Loucy (cell line): ENCODE measurements at regions not wholly inside any gene's neighbourhood (a gene's known extent, or its start where the extent isn't known, plus 50 kb on each side); places are given as distances from the start of the nearest gene placed in this dataset.

Source experiments
- H2AFZ ChIP-seq: fragments of 200-600 bp; sonication (generic); 2 replicates; pipeline ENCODE4 v1.6.0; 2016; ENCODE audit warnings: antibody characterized with exemption, mild to moderate bottlenecking, low read length, moderate library complexity
- H3F3A ChIP-seq: fragments of 200-600 bp; 2 replicates; pipeline ENCODE4 v1.6.0; 2016; ENCODE audit warnings: antibody characterized with exemption, low read depth, mild to moderate bottlenecking
- H3K27me3 ChIP-seq: fragments of 200-600 bp; sonication (generic); 2 replicates; pipeline ENCODE4 v1.6.1; 2014; ENCODE audit warnings: low read length, mild to moderate bottlenecking; ENCODE audit not compliant: insufficient read depth, poor library complexity, severe bottlenecking
- H3K36me3 ChIP-seq: fragments of 200-600 bp; sonication (generic); 2 replicates; pipeline ENCODE4 v1.6.1; 2016; ENCODE audit warnings: low read length; ENCODE audit not compliant: insufficient read depth
- H3K4me1 ChIP-seq: fragments of 200-600 bp; sonication (generic); 2 replicates; pipeline ENCODE4 v1.5.1; 2014; ENCODE audit warnings: low read length, mild to moderate bottlenecking; ENCODE audit not compliant: insufficient read depth, poor library complexity, severe bottlenecking
- H3K4me2 ChIP-seq: fragments of 200-600 bp; sonication (generic); 2 replicates; pipeline ENCODE4 v1.6.0; 2014; ENCODE audit warnings: antibody characterized with exemption, low read length, low read depth, mild to moderate bottlenecking; ENCODE audit not compliant: poor library complexity, severe bottlenecking
- H3K4me3 ChIP-seq: fragments of 200-600 bp; sonication (generic); 2 replicates; pipeline ENCODE4 v1.5.1; 2014; ENCODE audit warnings: low read length, mild to moderate bottlenecking, mixed read lengths; ENCODE audit not compliant: poor library complexity, severe bottlenecking
- H3K79me2 ChIP-seq: fragments of 200-600 bp; sonication (generic); 2 replicates; pipeline ENCODE4 v1.6.1; 2014; ENCODE audit warnings: low read length; ENCODE audit not compliant: insufficient read depth
- H3K9ac ChIP-seq: fragments of 200-600 bp; sonication (generic); 2 replicates; pipeline ENCODE4 v1.6.0; 2014; ENCODE audit warnings: mild to moderate bottlenecking, low read depth, low read length, moderate library complexity; ENCODE audit not compliant: poor library complexity, severe bottlenecking
- H3K9me2 ChIP-seq: fragments of 200-600 bp; sonication (generic); replicated peaks from 2 replicates; pipeline ENCODE4 v1.6.1; 2016; ENCODE audit warnings: low read depth, low read length, mixed read lengths
- H3K9me3 ChIP-seq: fragments of 200-600 bp; sonication (generic); 2 replicates; pipeline ENCODE4 v1.6.1; 2014; ENCODE audit warnings: mild to moderate bottlenecking, antibody characterized with exemption, low read length, low read depth; ENCODE audit not compliant: insufficient read depth
- H4K20me1 ChIP-seq: fragments of 200-600 bp; sonication (generic); 2 replicates; pipeline ENCODE4 v1.6.0; 2014; ENCODE audit warnings: antibody characterized with exemption, low read length, mild to moderate bottlenecking; ENCODE audit not compliant: insufficient read depth, poor library complexity, severe bottlenecking
- EZH2phosphoT487 ChIP-seq: fragments of 200-600 bp; IDR thresholded peaks from 2 replicates; pipeline ENCODE4 v1.6.1; 2018; ENCODE audit warnings: antibody characterized with exemption, mild to moderate bottlenecking, moderate library complexity, borderline replicate concordance
- TF ChIP-seq, protein P1 (sequence below): fragments of 200-600 bp; sonication (generic); conservative IDR thresholded peaks from 2 replicates; pipeline ENCODE4 v1.5.1; 2014; ENCODE audit warnings: mild to moderate bottlenecking, antibody characterized with exemption, low read length

DNA sequence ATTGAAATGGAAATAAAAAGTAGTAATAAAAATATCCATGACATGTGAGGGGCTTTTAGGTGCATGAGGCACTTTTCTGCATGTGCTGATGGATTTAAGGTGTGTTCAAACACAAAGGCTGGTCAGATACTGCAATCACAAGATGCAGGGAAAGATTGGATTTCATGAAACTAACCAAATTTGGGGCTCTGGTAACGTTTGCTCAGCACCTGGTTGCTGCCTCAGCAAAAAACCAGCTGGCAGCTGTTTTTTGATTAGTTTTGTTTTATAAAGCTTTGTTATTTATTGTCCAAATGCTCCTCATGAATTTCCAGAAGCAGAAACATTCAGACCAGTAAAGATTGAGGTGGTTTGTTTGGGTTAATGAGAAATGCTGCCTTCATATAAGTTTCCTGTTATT lies 195.7 kb upstream of the NRG3 start:
- TF ChIP-seq, protein P1, sequence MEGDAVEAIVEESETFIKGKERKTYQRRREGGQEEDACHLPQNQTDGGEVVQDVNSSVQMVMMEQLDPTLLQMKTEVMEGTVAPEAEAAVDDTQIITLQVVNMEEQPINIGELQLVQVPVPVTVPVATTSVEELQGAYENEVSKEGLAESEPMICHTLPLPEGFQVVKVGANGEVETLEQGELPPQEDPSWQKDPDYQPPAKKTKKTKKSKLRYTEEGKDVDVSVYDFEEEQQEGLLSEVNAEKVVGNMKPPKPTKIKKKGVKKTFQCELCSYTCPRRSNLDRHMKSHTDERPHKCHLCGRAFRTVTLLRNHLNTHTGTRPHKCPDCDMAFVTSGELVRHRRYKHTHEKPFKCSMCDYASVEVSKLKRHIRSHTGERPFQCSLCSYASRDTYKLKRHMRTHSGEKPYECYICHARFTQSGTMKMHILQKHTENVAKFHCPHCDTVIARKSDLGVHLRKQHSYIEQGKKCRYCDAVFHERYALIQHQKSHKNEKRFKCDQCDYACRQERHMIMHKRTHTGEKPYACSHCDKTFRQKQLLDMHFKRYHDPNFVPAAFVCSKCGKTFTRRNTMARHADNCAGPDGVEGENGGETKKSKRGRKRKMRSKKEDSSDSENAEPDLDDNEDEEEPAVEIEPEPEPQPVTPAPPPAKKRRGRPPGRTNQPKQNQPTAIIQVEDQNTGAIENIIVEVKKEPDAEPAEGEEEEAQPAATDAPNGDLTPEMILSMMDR, result no peak
- no peak for TF ChIP-seq EZH2phosphoT487
- Histone ChIP-seq H3K4me2 (no peak overlapping the region), H4K20me1 (no peaks in the 10 kb centered on the region), H2AFZ (no peak overlapping the region), H3K27me3 (no peaks in the 10 kb centered on the region), H3K79me2 (no peaks in the 10 kb centered on the region), H3K36me3 (no peaks in the 10 kb centered on the region), H3K4me3 (no peak overlapping the region), H3K9ac (no peak overlapping the region), H3K9me2 (no peaks in the 10 kb centered on the region), H3F3A (no peaks in the 10 kb centered on the region), H3K9me3 (no peaks in the 10 kb centered on the region), H3K4me1 (no peaks in the 10 kb centered on the region)

DNA sequence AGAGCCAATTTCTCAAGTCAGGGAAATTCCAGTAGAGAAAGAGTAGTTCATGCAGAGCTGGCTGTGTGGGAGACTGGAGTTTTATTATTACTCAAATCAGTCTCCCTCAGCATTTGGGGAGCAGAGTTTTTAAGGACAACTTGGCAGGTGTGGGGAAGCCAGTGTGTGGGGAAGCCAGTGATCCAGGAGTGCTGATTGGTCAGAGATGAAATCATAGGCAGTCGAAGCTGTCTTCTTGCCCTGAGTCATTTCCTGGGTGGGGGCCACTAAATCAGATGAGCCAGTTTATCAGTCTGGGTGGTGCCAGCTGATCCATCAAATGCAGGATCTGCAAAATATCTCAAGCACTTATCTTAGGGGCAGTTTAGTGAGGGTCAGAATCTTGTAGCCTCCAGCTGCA lies 194.6 kb upstream of the NRG3 start:
- no peaks in the 10 kb centered on the region for H3K9me3 ChIP-seq
- no peaks in the 10 kb centered on the region for H3K27me3 ChIP-seq
- H3K4me1 ChIP-seq, result no peaks in the 10 kb centered on the region
- no peaks in the 10 kb centered on the region for H3F3A ChIP-seq
- no peak overlapping the region for H3K4me3 ChIP-seq
- H3K79me2 ChIP-seq, result no peaks in the 10 kb centered on the region
- no peaks in the 10 kb centered on the region for H3K36me3 ChIP-seq
- H3K9me2 ChIP-seq, result no peaks in the 10 kb centered on the region
- H3K4me2 ChIP-seq, result no peak overlapping the region
- H4K20me1 ChIP-seq, result no peaks in the 10 kb centered on the region
- TF ChIP-seq, protein P1, result no peak
- TF ChIP-seq EZH2phosphoT487, result no peak
- no peak overlapping the region for H2AFZ ChIP-seq
- H3K9ac ChIP-seq, result no peak overlapping the region

DNA sequence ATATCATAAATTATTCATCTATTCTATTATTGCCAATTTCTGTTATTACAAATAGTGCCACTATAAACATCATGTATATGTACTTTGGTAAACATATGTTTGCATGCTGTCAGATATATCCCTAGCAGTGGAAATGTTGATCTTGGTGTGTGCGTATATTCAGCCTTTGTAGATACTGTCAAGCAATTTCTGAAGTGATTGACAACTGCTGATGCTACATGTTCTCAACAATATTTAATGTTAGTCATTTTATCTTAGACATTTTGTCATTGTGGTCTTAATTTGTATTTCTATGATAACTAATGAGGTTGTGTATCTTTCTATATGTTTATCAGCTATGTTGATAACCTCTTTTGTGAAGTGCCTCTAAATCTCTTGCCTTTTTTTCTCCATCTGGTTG lies 186.5 kb upstream of the NRG3 start:
- no peaks in the 10 kb centered on the region for H3F3A ChIP-seq
- no peaks in the 10 kb centered on the region for H3K79me2 ChIP-seq
- no peak overlapping the region for H2AFZ ChIP-seq

More for the DNA sequence above, 186.5 kb upstream of the NRG3 start:
- Histone ChIP-seq H3K9me2 (0 out of 2 replicates have a peak, but pooled peaks cover 4% of the 10 kb centered on the region), H3K4me1 (no peaks in the 10 kb centered on the region), H3K9ac (no peak overlapping the region), H3K36me3 (no peaks in the 10 kb centered on the region), H3K9me3 (no peaks in the 10 kb centered on the region), H4K20me1 (no peaks in the 10 kb centered on the region), H3K4me3 (no peak overlapping the region), H3K4me2 (no peak overlapping the region), H3K27me3 (no peaks in the 10 kb centered on the region)
- TF ChIP-seq, protein P1, result no peak
- no peak for TF ChIP-seq EZH2phosphoT487
